IMR-90 (cell line): ENCODE measurements at regions not wholly inside any gene's neighbourhood (a gene's known extent, or its start where the extent isn't known, plus 50 kb on each side); places are given as distances from the start of the nearest gene placed in this dataset.

Experiments used
- ATAC-seq: fragments of 200-7000 bp; cut with Tn5 transposase; 2 replicates; pipeline ENCODE4 v1.9.1; 2020; ENCODE audit warnings: low read depth, mild to moderate bottlenecking, moderate library complexity
- BruUV-seq: library from RNA; stranded (reverse); fragments of 400-500 nt; replicated peaks from 2 replicates; lab custom pipeline; 2021; lab: Mats Ljungman, UMichigan
- CTCF ChIA-PET: fragments of 300-600 bp; formaldehyde crosslinking; extraction: SDS; loops from one replicate; lab custom pipeline; 2021; ENCODE audit warnings: antibody characterized with exemption; lab: Yijun Ruan, JAX
- POLR2A ChIA-PET: fragments of 300-600 bp; sonication (Branson Sonifier 250); formaldehyde crosslinking; loops from one replicate; lab custom pipeline; 2022; ENCODE audit warnings: antibody characterized with exemption; ENCODE audit not compliant: unreplicated experiment; lab: Charles Lee
- DNase-seq: peaks from one replicate; pipeline ENCODE4 v3.0.0; 2013
- H2AFZ ChIP-seq: replicated peaks from 2 replicates; pipeline ENCODE3; 2013; ENCODE audit warnings: low read length, mild to moderate bottlenecking; ENCODE audit not compliant: poor library complexity
- H2AK5ac ChIP-seq: 2 replicates; pipeline ENCODE4 v1.6.1; 2013; ENCODE audit warnings: low read depth, low read length, inconsistent platforms
- H2AK9ac ChIP-seq: replicated peaks from 2 replicates; pipeline ENCODE3; 2013; ENCODE audit warnings: mild to moderate bottlenecking, low read depth, low read length, moderate library complexity; ENCODE audit not compliant: poor library complexity
- H2BK120ac ChIP-seq: 2 replicates; pipeline ENCODE4 v1.6.1; 2013; ENCODE audit warnings: low read depth, low read length, inconsistent platforms
- H2BK15ac ChIP-seq: 3 replicates; pipeline ENCODE4 v1.6.1; 2013; ENCODE audit warnings: low read depth, low read length, inconsistent platforms
- H2BK20ac ChIP-seq: 2 replicates; pipeline ENCODE4 v1.6.1; 2013; ENCODE audit warnings: low read depth, mild to moderate bottlenecking, inconsistent platforms, low read length, moderate library complexity
- H2BK5ac ChIP-seq: 2 replicates; pipeline ENCODE4 v1.6.1; 2013; ENCODE audit warnings: mild to moderate bottlenecking, low read depth, low read length, inconsistent platforms; ENCODE audit not compliant: poor library complexity, severe bottlenecking
- H3K14ac ChIP-seq: replicated peaks from 2 replicates; pipeline ENCODE4 v1.6.1; 2013; ENCODE audit warnings: low read depth, low read length, inconsistent platforms
- H3K18ac ChIP-seq: 2 replicates; pipeline ENCODE4 v1.6.1; 2013; ENCODE audit warnings: low read depth, low read length, control low read depth
- H3K23ac ChIP-seq: 2 replicates; pipeline ENCODE4 v1.6.1; 2013; ENCODE audit warnings: low read depth, low read length, inconsistent platforms
- H3K27ac ChIP-seq: 2 replicates; pipeline ENCODE4 v1.5.1; 2013; ENCODE audit warnings: mild to moderate bottlenecking, control low read depth, low read length; ENCODE audit not compliant: insufficient read depth
- H3K27me3 ChIP-seq: 2 replicates; pipeline ENCODE4 v1.6.1; 2013; ENCODE audit warnings: low read length; ENCODE audit not compliant: control insufficient read depth, insufficient read depth
- H3K36me3 ChIP-seq: 2 replicates; pipeline ENCODE4 v1.6.1; 2013; ENCODE audit warnings: low read length, mixed read lengths; ENCODE audit not compliant: control insufficient read depth, insufficient read depth
- H3K4ac ChIP-seq: 2 replicates; pipeline ENCODE4 v1.6.1; 2013; ENCODE audit warnings: low read depth, low read length, inconsistent platforms
- H3K4me1 ChIP-seq: 2 replicates; pipeline ENCODE4 v1.6.1; 2013; ENCODE audit warnings: low read length, mixed read lengths; ENCODE audit not compliant: control insufficient read depth, insufficient read depth
- H3K4me2 ChIP-seq: 2 replicates; pipeline ENCODE4 v1.6.1; 2013; ENCODE audit warnings: low read depth, mild to moderate bottlenecking, control low read depth, low read length, moderate library complexity
- H3K4me3 ChIP-seq: 2 replicates; pipeline ENCODE4 v1.5.1; 2013; ENCODE audit warnings: low read depth, mild to moderate bottlenecking, control low read depth, low read length, moderate library complexity; ENCODE audit not compliant: insufficient read depth
- H3K56ac ChIP-seq: 2 replicates; pipeline ENCODE4 v1.6.1; 2013; ENCODE audit warnings: low read length, inconsistent platforms; ENCODE audit not compliant: insufficient read depth; ENCODE audit errors: extremely low read depth
- H3K79me1 ChIP-seq, 2 experiments: 2 replicates each; pipeline ENCODE4 v1.6.1; 2013; ENCODE audit warnings: low read length in 2 of 2, inconsistent platforms in 1 of 2, low read depth in 1 of 2
- H3K9ac ChIP-seq: 2 replicates; pipeline ENCODE4 v1.6.1; 2013; ENCODE audit warnings: low read depth, low read length, control low read depth
- H3K9me1 ChIP-seq: 2 replicates; pipeline ENCODE4 v1.6.1; 2013; ENCODE audit warnings: low read length, inconsistent platforms; ENCODE audit not compliant: insufficient read depth
- H3K9me3 ChIP-seq: 2 replicates; pipeline ENCODE4 v1.6.1; 2013; ENCODE audit warnings: low read length; ENCODE audit not compliant: control insufficient read depth, insufficient read depth
- H4K20me1 ChIP-seq: 2 replicates; pipeline ENCODE4 v1.6.1; 2013; ENCODE audit warnings: low read length, inconsistent platforms; ENCODE audit not compliant: insufficient read depth
- H4K5ac ChIP-seq: 2 replicates; pipeline ENCODE4 v1.6.1; 2013; ENCODE audit warnings: mild to moderate bottlenecking, low read depth, low read length, control low read depth
- H4K8ac ChIP-seq, 2 experiments: 2 replicates each; pipeline ENCODE4 v1.6.1; 2013; ENCODE audit warnings: low read depth in 2 of 2, low read length in 2 of 2, control low read depth in 1 of 2, inconsistent platforms in 1 of 2
- H4K91ac ChIP-seq: 2 replicates; pipeline ENCODE4 v1.6.1; 2013; ENCODE audit warnings: low read depth, low read length, inconsistent platforms; ENCODE audit not compliant: insufficient read depth
- BHLHE40 ChIP-seq: fragments of 150-350 bp; IDR thresholded peaks from 2 replicates; pipeline ENCODE4 v1.6.1; 2016; ENCODE audit warnings: mild to moderate bottlenecking, low read depth, low read length
- CEBPB ChIP-seq: IDR thresholded peaks from 2 replicates; pipeline ENCODE4 v1.6.1; 2012; ENCODE audit warnings: low read depth, low read length, improper control_type of control experiment
- CHD1 ChIP-seq: IDR thresholded peaks from 2 replicates; pipeline ENCODE4 v1.6.1; 2012; ENCODE audit warnings: low read depth, low read length, improper control_type of control experiment
- FOS ChIP-seq: fragments of 150-350 bp; IDR thresholded peaks from 2 replicates; pipeline ENCODE4 v1.6.1; 2016; ENCODE audit warnings: low read depth, low read length
- MAFK ChIP-seq: IDR thresholded peaks from 2 replicates; pipeline ENCODE4 v1.6.1; 2012; ENCODE audit warnings: low read depth, low read length, improper control_type of control experiment
- MXI1 ChIP-seq: IDR thresholded peaks from 2 replicates; pipeline ENCODE4 v1.6.1; 2012; ENCODE audit warnings: low read depth, mild to moderate bottlenecking, low read length, moderate library complexity, borderline replicate concordance
- NFE2L2 ChIP-seq: fragments of 150-350 bp; IDR thresholded peaks from 2 replicates; pipeline ENCODE4 v1.6.1; 2016; ENCODE audit warnings: low read depth, mild to moderate bottlenecking, low read length
- POLR2A ChIP-seq: IDR thresholded peaks from 2 replicates; pipeline ENCODE4 v1.6.1; 2012; ENCODE audit warnings: mild to moderate bottlenecking, low read depth, low read length
- RAD21 ChIP-seq: IDR thresholded peaks from 2 replicates; pipeline ENCODE4 v1.6.1; 2012; ENCODE audit warnings: low read length, improper control_type of control experiment
- RCOR1 ChIP-seq: IDR thresholded peaks from 2 replicates; pipeline ENCODE4 v1.6.1; 2012; ENCODE audit warnings: mild to moderate bottlenecking, low read length, improper control_type of control experiment; ENCODE audit not compliant: insufficient replicate concordance
- RFX5 ChIP-seq: IDR thresholded peaks from 2 replicates; pipeline ENCODE4 v1.8.0; 2012; ENCODE audit warnings: low read depth, mild to moderate bottlenecking, low read length, moderate library complexity
- SMC3 ChIP-seq: fragments of 150-350 bp; IDR thresholded peaks from 2 replicates; pipeline ENCODE4 v1.6.1; 2016; ENCODE audit warnings: low read depth, mild to moderate bottlenecking, antibody characterized with exemption, low read length, moderate library complexity
- WGBS, 2 experiments: methylation state at CpG; one replicate each; pipeline versions ENCODE4 v1.1.5 to v1.1.7; 2013; ENCODE audit warnings: missing lambda C conversion rate in 2 of 2; ENCODE audit not compliant: insufficient read length in 1 of 2; ENCODE audit errors: extremely low coverage in 2 of 2; 5-methylcytosine and 5-hydroxymethylcytosine counted together
- dilution Hi-C: fragments of 300-500 bp; cut with HindIII; formaldehyde crosslinking; loops from one replicate; pipeline ENCODE4 v1.14.3; 2018; ENCODE audit warnings: low sequenced_read_pairs; ENCODE audit not compliant: unreplicated experiment
- in situ Hi-C: fragments of 300-500 bp; cut with MboI; formaldehyde crosslinking; loops from 3 replicates; pipeline ENCODE4 v1.14.3; 2019; ENCODE audit warnings: low sequenced_read_pairs, inconsistent platforms, mixed read lengths
- intact Hi-C: fragments of 100-400 bp; cut with micrococcal nuclease; formaldehyde crosslinking; loops from 2 replicates; pipeline ENCODE4 v1.10.0; 2022
- TF ChIP-seq, protein P1 (sequence below): conservative IDR thresholded peaks from 2 replicates; pipeline ENCODE4 v1.5.1; 2012; ENCODE audit warnings: mild to moderate bottlenecking, low read depth, low read length, improper control_type of control experiment
- TF ChIP-seq, protein P2 (sequence below): fragments of 150-350 bp; IDR thresholded peaks from 2 replicates; pipeline ENCODE4 v1.6.1; 2017; ENCODE audit warnings: mild to moderate bottlenecking, antibody characterized with exemption, low read length, low read depth
- TF ChIP-seq, protein P3 (sequence below): fragments of 150-350 bp; IDR thresholded peaks from 2 replicates; pipeline ENCODE4 v1.6.1; 2016; ENCODE audit warnings: low read depth, mild to moderate bottlenecking, low read length, moderate library complexity, borderline replicate concordance

DNA sequence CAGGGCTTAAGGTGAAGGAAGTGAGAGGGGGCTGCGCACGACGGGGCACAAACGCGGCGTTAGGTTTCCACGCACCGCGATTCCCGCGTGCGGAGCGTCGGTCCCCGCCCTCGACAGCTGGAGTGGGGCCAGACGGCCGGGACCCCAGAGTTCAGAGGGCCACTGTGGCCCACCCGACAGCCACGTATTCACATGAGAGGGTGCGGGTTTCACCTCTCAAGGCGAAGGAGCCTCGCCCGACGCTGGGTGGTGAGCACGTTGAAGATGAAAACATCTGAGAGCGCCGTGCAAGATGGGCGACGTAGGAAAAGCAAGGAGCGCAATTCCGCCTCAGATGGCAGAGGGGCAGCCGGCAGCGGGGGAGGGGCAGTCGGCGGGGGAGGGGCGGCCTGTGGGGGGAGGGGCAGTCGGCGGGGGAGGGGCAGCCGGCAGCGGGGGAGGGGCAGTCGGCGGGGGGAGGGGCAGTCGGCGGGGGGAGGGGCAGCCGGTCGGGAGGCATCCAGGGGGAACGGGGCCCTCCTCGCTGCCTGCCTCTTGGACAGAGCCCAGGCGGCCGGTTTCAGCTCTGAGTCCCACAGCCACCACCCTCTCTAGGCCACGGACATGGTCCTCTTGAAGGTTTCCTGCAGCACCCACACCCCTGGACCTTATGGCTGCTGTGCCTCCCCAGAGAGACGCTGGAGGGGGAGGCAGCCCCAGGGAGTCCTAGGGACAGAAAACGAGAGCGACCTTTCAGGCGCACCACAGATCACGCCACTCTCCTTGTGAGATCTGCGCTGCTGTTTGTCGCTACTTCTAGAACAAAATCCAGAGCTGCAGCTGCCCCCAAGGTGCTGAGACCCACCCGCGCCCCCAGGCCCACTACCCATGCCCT is 113.7 kb downstream of the DLL1 start:
- DNase-seq, result no peak
- no peak for TF ChIP-seq POLR2A
- no peak for TF ChIP-seq FOS
- TF ChIP-seq CHD1, result no peak
- no peak for TF ChIP-seq SMC3
- TF ChIP-seq MAFK, result no peak
- no peak for TF ChIP-seq CEBPB
- TF ChIP-seq, protein P1, sequence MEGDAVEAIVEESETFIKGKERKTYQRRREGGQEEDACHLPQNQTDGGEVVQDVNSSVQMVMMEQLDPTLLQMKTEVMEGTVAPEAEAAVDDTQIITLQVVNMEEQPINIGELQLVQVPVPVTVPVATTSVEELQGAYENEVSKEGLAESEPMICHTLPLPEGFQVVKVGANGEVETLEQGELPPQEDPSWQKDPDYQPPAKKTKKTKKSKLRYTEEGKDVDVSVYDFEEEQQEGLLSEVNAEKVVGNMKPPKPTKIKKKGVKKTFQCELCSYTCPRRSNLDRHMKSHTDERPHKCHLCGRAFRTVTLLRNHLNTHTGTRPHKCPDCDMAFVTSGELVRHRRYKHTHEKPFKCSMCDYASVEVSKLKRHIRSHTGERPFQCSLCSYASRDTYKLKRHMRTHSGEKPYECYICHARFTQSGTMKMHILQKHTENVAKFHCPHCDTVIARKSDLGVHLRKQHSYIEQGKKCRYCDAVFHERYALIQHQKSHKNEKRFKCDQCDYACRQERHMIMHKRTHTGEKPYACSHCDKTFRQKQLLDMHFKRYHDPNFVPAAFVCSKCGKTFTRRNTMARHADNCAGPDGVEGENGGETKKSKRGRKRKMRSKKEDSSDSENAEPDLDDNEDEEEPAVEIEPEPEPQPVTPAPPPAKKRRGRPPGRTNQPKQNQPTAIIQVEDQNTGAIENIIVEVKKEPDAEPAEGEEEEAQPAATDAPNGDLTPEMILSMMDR, result no peak
- TF ChIP-seq RFX5, result no peak
- TF ChIP-seq MXI1, result no peak
- no peak for TF ChIP-seq BHLHE40
- TF ChIP-seq NFE2L2, result no peak
- TF ChIP-seq, protein P2, sequence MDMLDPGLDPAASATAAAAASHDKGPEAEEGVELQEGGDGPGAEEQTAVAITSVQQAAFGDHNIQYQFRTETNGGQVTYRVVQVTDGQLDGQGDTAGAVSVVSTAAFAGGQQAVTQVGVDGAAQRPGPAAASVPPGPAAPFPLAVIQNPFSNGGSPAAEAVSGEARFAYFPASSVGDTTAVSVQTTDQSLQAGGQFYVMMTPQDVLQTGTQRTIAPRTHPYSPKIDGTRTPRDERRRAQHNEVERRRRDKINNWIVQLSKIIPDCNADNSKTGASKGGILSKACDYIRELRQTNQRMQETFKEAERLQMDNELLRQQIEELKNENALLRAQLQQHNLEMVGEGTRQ, result no peak
- TF ChIP-seq, protein P3, sequence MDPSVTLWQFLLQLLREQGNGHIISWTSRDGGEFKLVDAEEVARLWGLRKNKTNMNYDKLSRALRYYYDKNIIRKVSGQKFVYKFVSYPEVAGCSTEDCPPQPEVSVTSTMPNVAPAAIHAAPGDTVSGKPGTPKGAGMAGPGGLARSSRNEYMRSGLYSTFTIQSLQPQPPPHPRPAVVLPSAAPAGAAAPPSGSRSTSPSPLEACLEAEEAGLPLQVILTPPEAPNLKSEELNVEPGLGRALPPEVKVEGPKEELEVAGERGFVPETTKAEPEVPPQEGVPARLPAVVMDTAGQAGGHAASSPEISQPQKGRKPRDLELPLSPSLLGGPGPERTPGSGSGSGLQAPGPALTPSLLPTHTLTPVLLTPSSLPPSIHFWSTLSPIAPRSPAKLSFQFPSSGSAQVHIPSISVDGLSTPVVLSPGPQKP, result no peak
- TF ChIP-seq RAD21, result no peak
- no peak for TF ChIP-seq RCOR1

More for the DNA sequence above, 113.7 kb downstream of the DLL1 start:
- no peak overlapping the region for H4K8ac ChIP-seq
- H3K18ac ChIP-seq, result no peak overlapping the region
- no peak overlapping the region for H3K56ac ChIP-seq
- H2AK9ac ChIP-seq, result no peak overlapping the region
- H3K4ac ChIP-seq, result no peak overlapping the region
- CTCF ChIA-PET, result no interaction called here
- BruUV-seq, result no TSS peak
- H2BK120ac ChIP-seq, result no peak overlapping the region
- WGBS, 2 experiments, result 92% methylated on average over 31 of the region's 61 CpGs; no CpG with 5 or more reads in 1 of the 2 experiments
- H3K4me1 ChIP-seq, result peaks cover 2% of the 10 kb centered on the region; the same call in 1 of the 2 replicates
- H4K5ac ChIP-seq, result no peak overlapping the region
- H3K23ac ChIP-seq, result no peak overlapping the region
- H3K4me3 ChIP-seq, result no peak overlapping the region
- H2AFZ ChIP-seq, result no peak overlapping the region
- in situ Hi-C loops, result no loop called here
- H3K79me1 ChIP-seq, result no peaks in the 10 kb centered on the region
- no peak overlapping the region for H3K9ac ChIP-seq
- intact Hi-C loops, result no loop called here
- dilution Hi-C loops, result no loop called here
- no peak overlapping the region for H3K4me2 ChIP-seq
- ATAC-seq, result no peak
- no peaks in the 10 kb centered on the region for H4K20me1 ChIP-seq
- H4K91ac ChIP-seq, result no peak overlapping the region
- H2AK5ac ChIP-seq, result no peak overlapping the region
- no peak overlapping the region for H3K14ac ChIP-seq
- no peak overlapping the region for H2BK20ac ChIP-seq
- POLR2A ChIA-PET, result no interaction called here
- H3K9me1 ChIP-seq, result no peaks in the 10 kb centered on the region
- no peaks in the 10 kb centered on the region for H3K27me3 ChIP-seq
- H3K27ac ChIP-seq, result no peak overlapping the region
- no peak overlapping the region for H2BK15ac ChIP-seq
- H3K36me3 ChIP-seq, result no peaks in the 10 kb centered on the region
- H3K9me3 ChIP-seq, result peaks cover 36% of the 10 kb centered on the region
- H2BK5ac ChIP-seq, result no peak overlapping the region
